Transverse colon (tissue), 4 donors: ENCODE measurements at regions not wholly inside any gene's neighbourhood (a gene's known extent, or its start where the extent isn't known, plus 50 kb on each side); places are given as distances from the start of the nearest gene placed in this dataset.

Experiments used
- DNase-seq: peaks from one replicate; pipeline ENCODE4 v3.0.0-alpha.2; 2019
- H3K27ac ChIP-seq, 4 donors: fragments of 200-600 bp; sonication (generic); 2 replicates each; pipeline ENCODE4 v1.5.1; 2016 to 2018; ENCODE audit warnings: inconsistent platforms in 4 of 4
- H3K27me3 ChIP-seq: fragments of 200-600 bp; sonication (generic); 2 replicates; pipeline ENCODE4 v1.5.1; 2017; ENCODE audit warnings: inconsistent platforms
- H3K36me3 ChIP-seq, 4 donors: fragments of 200-600 bp; sonication (generic); 2 replicates each; pipeline ENCODE4 v1.5.1; 2017 to 2019; ENCODE audit warnings: inconsistent platforms in 4 of 4
- H3K4me1 ChIP-seq, 4 donors: fragments of 200-600 bp; sonication (generic); 2 replicates each; pipeline ENCODE4 v1.5.1; 2017 to 2020; ENCODE audit warnings: inconsistent platforms in 4 of 4
- H3K4me3 ChIP-seq, 4 donors: fragments of 200-600 bp; sonication (generic); 1 replicate in 1 of 4; 2 replicates in 3 of 4; pipeline versions ENCODE4 v1.5.1 to v1.6.1; 2017 to 2019; ENCODE audit warnings: inconsistent platforms in 4 of 4
- H3K9me3 ChIP-seq, 2 donors: fragments of 200-600 bp; sonication (generic); 2 replicates each; pipeline ENCODE4 v1.5.1; 2017 to 2019; ENCODE audit warnings: inconsistent platforms in 2 of 2
- EP300 ChIP-seq: sonication (generic); formaldehyde crosslinking; IDR thresholded peaks from one replicate; pipeline ENCODE4 v1.6.1; 2017; ENCODE audit warnings: antibody characterized with exemption, low read depth
- POLR2A ChIP-seq: fragments of 450-650 bp; IDR thresholded peaks from one replicate; pipeline ENCODE4 v1.6.1; 2016; ENCODE audit warnings: antibody characterized with exemption, mild to moderate bottlenecking, moderate library complexity
- POLR2AphosphoS5 ChIP-seq, 3 donors: sonication (generic); formaldehyde crosslinking; IDR thresholded peaks; one replicate each; pipeline ENCODE4 v1.6.1; 2016; ENCODE audit warnings: antibody characterized with exemption in 3 of 3
- WGBS, 2 donors: methylation state at CpG; one replicate each; pipeline ENCODE4 v1.1.5; 2018; ENCODE audit warnings: low coverage in 1 of 2; 5-methylcytosine and 5-hydroxymethylcytosine counted together
- in situ Hi-C, 4 donors: fragments of 200-750 bp; cut with MboI; loops; one replicate each; pipeline versions ENCODE4 v1.15.0 to v1.15.1; 2017; ENCODE audit warnings: low sequenced_read_pairs in 3 of 4, low pct_ligation_motif_present in 1 of 4, low pct_unique_long_range_greater_than_20kb in 1 of 4
- intact Hi-C: fragments of 100-400 bp; cut with DNase I; formaldehyde crosslinking; loops from one replicate; pipeline ENCODE4 v1.15.1; 2023; ENCODE audit warnings: low total_unique reads
- TF ChIP-seq, protein P1 (sequence below), 5 experiments: fragments of 200-600 bp in 3 of 5; fragments of 450-650 bp in 2 of 5; sonication (generic) in 3 of 5; IDR thresholded peaks; 1 replicate in 2 of 5; 2 replicates in 3 of 5; pipeline ENCODE4 v1.5.1; 2016 to 2017; ENCODE audit warnings: antibody characterized with exemption in 5 of 5, inconsistent platforms in 3 of 5, mild to moderate bottlenecking in 2 of 5, moderate library complexity in 1 of 5

DNA sequence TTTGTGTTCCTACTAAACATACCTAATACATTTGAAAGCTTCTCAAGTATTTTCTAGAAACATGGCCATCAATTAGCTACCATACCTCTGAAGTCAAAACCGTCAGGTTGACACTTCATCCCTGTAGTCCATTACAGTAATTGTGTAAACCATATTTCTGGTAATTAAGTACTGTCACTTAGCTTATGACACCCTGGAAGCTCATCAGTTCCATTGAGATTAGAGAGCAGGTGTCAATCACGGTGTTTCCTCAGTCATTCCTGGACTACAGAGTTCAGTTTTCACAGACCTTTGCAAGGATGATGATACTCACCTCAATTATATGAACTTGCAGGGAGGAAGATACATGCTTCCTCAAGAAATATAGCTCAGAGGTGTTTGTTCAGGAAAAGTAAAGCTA lies 552.0 kb downstream of the SI start:
- Histone ChIP-seq H3K4me1 (no peaks in the 10 kb centered on the region), H3K36me3 (no peaks in the 10 kb centered on the region), H3K27ac (no peak overlapping the region), H3K9me3 (no peaks in the 10 kb centered on the region), H3K27me3 (no peaks in the 10 kb centered on the region), H3K4me3 (no peak overlapping the region)
- intact Hi-C loops (no loop called here), in situ Hi-C loops (no loop called here)
- no peak for TF ChIP-seq EP300
- no peak for TF ChIP-seq POLR2A
- TF ChIP-seq, protein P1, sequence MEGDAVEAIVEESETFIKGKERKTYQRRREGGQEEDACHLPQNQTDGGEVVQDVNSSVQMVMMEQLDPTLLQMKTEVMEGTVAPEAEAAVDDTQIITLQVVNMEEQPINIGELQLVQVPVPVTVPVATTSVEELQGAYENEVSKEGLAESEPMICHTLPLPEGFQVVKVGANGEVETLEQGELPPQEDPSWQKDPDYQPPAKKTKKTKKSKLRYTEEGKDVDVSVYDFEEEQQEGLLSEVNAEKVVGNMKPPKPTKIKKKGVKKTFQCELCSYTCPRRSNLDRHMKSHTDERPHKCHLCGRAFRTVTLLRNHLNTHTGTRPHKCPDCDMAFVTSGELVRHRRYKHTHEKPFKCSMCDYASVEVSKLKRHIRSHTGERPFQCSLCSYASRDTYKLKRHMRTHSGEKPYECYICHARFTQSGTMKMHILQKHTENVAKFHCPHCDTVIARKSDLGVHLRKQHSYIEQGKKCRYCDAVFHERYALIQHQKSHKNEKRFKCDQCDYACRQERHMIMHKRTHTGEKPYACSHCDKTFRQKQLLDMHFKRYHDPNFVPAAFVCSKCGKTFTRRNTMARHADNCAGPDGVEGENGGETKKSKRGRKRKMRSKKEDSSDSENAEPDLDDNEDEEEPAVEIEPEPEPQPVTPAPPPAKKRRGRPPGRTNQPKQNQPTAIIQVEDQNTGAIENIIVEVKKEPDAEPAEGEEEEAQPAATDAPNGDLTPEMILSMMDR (IDR thresholded peaks at IDR 0.05): no peak
- TF ChIP-seq POLR2AphosphoS5 (IDR thresholded peaks at IDR 0.05): no peak
- DNase-seq: no peak
- WGBS, 2 donors: 73 to 88% methylated on average over 1 to 2 of the region's 2 CpGs

DNA sequence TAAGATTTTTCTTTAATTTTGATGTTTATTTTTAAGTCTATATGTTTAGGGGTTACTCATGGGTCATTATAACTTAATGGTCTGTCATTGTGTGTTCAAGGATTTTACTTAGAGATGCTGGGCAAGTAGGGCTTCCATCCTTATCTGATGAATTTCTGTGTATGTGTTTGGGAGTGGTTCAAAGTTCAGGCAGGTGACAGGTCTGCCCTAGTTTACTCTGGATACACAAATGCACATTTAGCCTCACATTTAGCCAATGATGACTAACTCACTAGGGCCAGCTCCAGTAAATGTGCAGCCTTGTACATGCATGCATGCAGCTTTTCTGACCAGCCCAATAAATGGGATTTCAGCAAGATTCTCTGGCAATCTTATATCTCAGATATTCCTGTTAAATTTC lies 554.1 kb downstream of the SI start:
- H3K9me3 ChIP-seq: no peaks in the 10 kb centered on the region
- no peaks in the 10 kb centered on the region for H3K36me3 ChIP-seq
- H3K27ac ChIP-seq: no peak overlapping the region
- in situ Hi-C loops: no loop called here
- H3K4me1 ChIP-seq: no peaks in the 10 kb centered on the region
- intact Hi-C loops: no loop called here
- no peak overlapping the region for H3K4me3 ChIP-seq
- no peak for TF ChIP-seq POLR2A
- no peak for TF ChIP-seq POLR2AphosphoS5 (IDR thresholded peaks at IDR 0.05)
- TF ChIP-seq EP300: no peak
- TF ChIP-seq, protein P1 (IDR thresholded peaks at IDR 0.05): no peak
- H3K27me3 ChIP-seq: no peaks in the 10 kb centered on the region
- no peak for DNase-seq

DNA sequence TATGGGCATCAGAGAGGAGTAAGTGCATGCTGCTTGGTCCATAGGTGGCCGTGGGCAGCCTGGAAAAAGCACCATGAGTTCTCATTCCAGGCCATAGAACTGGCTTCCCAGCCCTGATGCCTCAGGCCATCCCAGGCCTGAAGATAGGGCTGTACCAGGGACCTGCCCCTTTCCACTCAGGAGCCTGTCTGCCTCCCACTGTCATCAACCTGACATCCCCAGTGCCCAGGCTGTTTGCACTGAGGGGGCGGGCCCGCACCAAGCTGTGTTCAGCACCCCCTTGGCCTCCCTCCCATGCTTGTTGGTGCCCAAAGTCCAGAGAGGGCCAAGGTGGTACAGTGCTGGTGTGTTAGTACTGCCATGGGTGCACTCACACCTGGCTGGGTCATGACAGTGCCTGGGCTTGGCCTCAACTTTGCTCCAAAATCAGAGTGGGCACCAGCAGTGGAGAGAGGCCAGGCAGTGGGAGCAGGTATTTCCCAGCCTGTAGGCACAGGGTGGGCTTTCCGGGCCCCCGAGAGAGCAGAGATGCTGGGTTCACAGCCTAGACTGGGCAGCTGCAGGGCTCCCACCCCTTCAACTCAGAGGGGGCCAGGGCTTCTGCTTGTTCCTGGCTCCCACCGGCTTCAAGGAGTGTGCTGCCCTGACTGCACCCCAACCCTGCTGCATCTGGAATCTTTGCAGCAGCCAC lies 556.1 kb downstream of the SI start:
- TF ChIP-seq EP300 (no peak), POLR2A (no peak), POLR2AphosphoS5 (IDR thresholded peaks at IDR 0.05) (no peak)
- TF ChIP-seq, protein P1 (IDR thresholded peaks at IDR 0.05): no peak
- H3K36me3 ChIP-seq: no peaks in the 10 kb centered on the region

DNA sequence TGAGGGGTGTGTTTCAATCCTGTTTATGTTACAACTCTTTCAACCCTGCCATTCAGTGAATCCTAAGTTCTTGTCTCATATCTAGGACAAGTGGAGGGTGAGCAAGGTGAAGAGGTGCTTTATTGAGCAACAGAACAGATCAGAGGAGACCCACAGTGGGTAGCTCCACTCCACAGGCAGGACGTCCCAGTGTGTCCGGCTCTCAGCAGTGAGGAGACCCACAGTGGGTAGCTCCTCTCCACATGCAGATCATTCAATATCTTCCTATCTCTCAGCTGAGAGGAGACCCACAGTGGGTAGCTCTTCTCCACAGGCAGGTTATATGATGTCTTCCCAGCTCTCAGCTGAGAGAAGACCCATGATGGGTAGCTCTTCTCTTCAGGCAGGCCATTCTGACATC lies 556.7 kb downstream of the SI start:
- no peak overlapping the region for H3K4me3 ChIP-seq
- H3K9me3 ChIP-seq: no peaks in the 10 kb centered on the region
- no peaks in the 10 kb centered on the region for H3K36me3 ChIP-seq
- WGBS, 2 donors: 81% methylated on average over 2 of the region's 2 CpGs; no CpG with 5 or more reads in 1 of the 2 donors
- no peaks in the 10 kb centered on the region for H3K27me3 ChIP-seq
- no peak overlapping the region for H3K27ac ChIP-seq
- in situ Hi-C loops (no loop called here), intact Hi-C loops (no loop called here)
- DNase-seq: no peak
- TF ChIP-seq EP300: no peak
- TF ChIP-seq POLR2AphosphoS5 (IDR thresholded peaks at IDR 0.05): no peak
- TF ChIP-seq POLR2A: no peak
- TF ChIP-seq, protein P1 (IDR thresholded peaks at IDR 0.05): no peak
- no peaks in the 10 kb centered on the region for H3K4me1 ChIP-seq

More for the DNA sequence above, 556.1 kb downstream of the SI start:
- H3K4me3 ChIP-seq: no peak overlapping the region
- in situ Hi-C loops: no loop called here
- H3K9me3 ChIP-seq: no peaks in the 10 kb centered on the region
- no peaks in the 10 kb centered on the region for H3K27me3 ChIP-seq
- DNase-seq: no peak
- no peak overlapping the region for H3K27ac ChIP-seq
- H3K4me1 ChIP-seq: no peaks in the 10 kb centered on the region
- intact Hi-C loops: no loop called here
- 85% methylated on average over 6 of the region's 6 CpGs; no CpG with 5 or more reads in 1 of the 2 donors for WGBS, 2 donors
